Choroid plexus epithelial cell (primary cell): ENCODE measurements at regions not wholly inside any gene's neighbourhood (a gene's known extent, or its start where the extent isn't known, plus 50 kb on each side); places are given as distances from the start of the nearest gene placed in this dataset.

ENCODE experiments used
- DNase-seq: peaks from one replicate; pipeline ENCODE4 v3.0.0-alpha.2; 2010; ENCODE audit warnings: low read depth
- H3K4me3 ChIP-seq: 2 replicates; pipeline ENCODE4 v1.5.1; 2011; ENCODE audit warnings: low read depth, mild to moderate bottlenecking, control low read depth, low read length, moderate library complexity
- CTCF ChIP-seq: conservative IDR thresholded peaks from 2 replicates; pipeline ENCODE4 v1.5.1; 2011; ENCODE audit warnings: low read depth, mild to moderate bottlenecking, control low read depth, inconsistent platforms, low read length, moderate library complexity

- DNase-seq, result peak; percentile 38
- TF ChIP-seq CTCF, result no peak
Observed at GRCh38 chr5:107808671-107809137, 138.0 kb upstream of the EFNA5 start.

GRCh38 chr5:107807431-107807830 lies 136.7 kb upstream of the EFNA5 start:
- H3K4me3 ChIP-seq, result no peak overlapping the region
- DNase-seq, result no peak
- no peak for TF ChIP-seq CTCF

More at GRCh38 chr5:107808671-107809137, 138.0 kb upstream of the EFNA5 start:
- no peak overlapping the region for H3K4me3 ChIP-seq

GRCh38 chr5:107806705-107807104 lies 136.0 kb upstream of the EFNA5 start:
- H3K4me3 ChIP-seq, result no peak overlapping the region
- peak; percentile 78 for DNase-seq
- TF ChIP-seq CTCF, result no peak

- no peak overlapping the region for H3K4me3 ChIP-seq
- no peak for TF ChIP-seq CTCF
- DNase-seq, result no peak
Observed at GRCh38 chr5:107806271-107806670, 135.5 kb upstream of the EFNA5 start.

- no peak for TF ChIP-seq CTCF
- H3K4me3 ChIP-seq, result no peak overlapping the region
- DNase-seq, result no peak
Observed at GRCh38 chr5:107805824-107806223, 135.1 kb upstream of the EFNA5 start.

GRCh38 chr5:107805166-107805565 lies 134.4 kb upstream of the EFNA5 start:
- no peak for TF ChIP-seq CTCF
- no peak for DNase-seq
- no peak overlapping the region for H3K4me3 ChIP-seq

- H3K4me3 ChIP-seq, result no peak overlapping the region
- DNase-seq, result no peak
- no peak for TF ChIP-seq CTCF
Observed at GRCh38 chr5:107803728-107804127, 133.0 kb upstream of the EFNA5 start.
